ENCODE measurements at regions not wholly inside any gene's neighbourhood (a gene's known extent, or its start where the extent isn't known, plus 50 kb on each side); places are given as distances from the start of the nearest gene placed in this dataset.

GRCh38 chr1:59005491-59006288 lies 221.8 kb upstream of the JUN start:
- no peak for DNase-seq (ENCODE audit: low read depth)

GRCh38 chr1:59006289-59006658 lies 222.4 kb upstream of the JUN start:
- DNase-seq (ENCODE audit: low read depth), result no peak

GRCh38 chr1:59006932-59007331 lies 223.1 kb upstream of the JUN start:
- DNase-seq (ENCODE audit: low read depth), result no peak

- no peak for DNase-seq (ENCODE audit: low read depth)
Measured at GRCh38 chr1:59007429-59007819, 223.6 kb upstream of the JUN start.

- DNase-seq (ENCODE audit: low read depth), result peak; percentile 58
Measured at GRCh38 chr1:59007820-59008598, 224.2 kb upstream of the JUN start.

GRCh38 chr1:59008599-59009347 lies 224.9 kb upstream of the JUN start:
- peak; percentile 66 for DNase-seq (ENCODE audit: low read depth)

- DNase-seq (ENCODE audit: low read depth), result no peak
Measured at GRCh38 chr1:59011663-59012062, 227.8 kb upstream of the JUN start.

GRCh38 chr1:59012378-59012777 lies 228.5 kb upstream of the JUN start:
- DNase-seq (ENCODE audit: low read depth), result no peak

GRCh38 chr1:59013276-59013927 lies 229.6 kb upstream of the JUN start:
- DNase-seq (ENCODE audit: low read depth), result peak; percentile 57

- no peak for DNase-seq (ENCODE audit: low read depth)
Measured at GRCh38 chr1:59013928-59014279, 230.1 kb upstream of the JUN start.

- no peak for DNase-seq (ENCODE audit: low read depth)
Measured at GRCh38 chr1:59014827-59015226, 231.0 kb upstream of the JUN start.

- DNase-seq (ENCODE audit: low read depth), result peak; percentile 81
Measured at GRCh38 chr1:59015708-59016107, 231.9 kb upstream of the JUN start.

GRCh38 chr1:59016390-59016789 lies 232.5 kb upstream of the JUN start:
- DNase-seq (ENCODE audit: low read depth), result no peak

- DNase-seq (ENCODE audit: low read depth), result peak; percentile 75
Measured at GRCh38 chr1:59017501-59018231, 233.8 kb upstream of the JUN start.

GRCh38 chr1:59018446-59018845 lies 234.6 kb upstream of the JUN start:
- no peak for DNase-seq (ENCODE audit: low read depth)

- no peak for DNase-seq (ENCODE audit: low read depth)
Measured at GRCh38 chr1:59018860-59019259, 235.0 kb upstream of the JUN start.

- DNase-seq (ENCODE audit: low read depth), result peak; percentile 73
Measured at GRCh38 chr1:59020151-59020997, 236.5 kb upstream of the JUN start.

GRCh38 chr1:59022199-59022598 lies 238.4 kb upstream of the JUN start:
- DNase-seq (ENCODE audit: low read depth), result no peak

- no peak for DNase-seq (ENCODE audit: low read depth)
Measured at GRCh38 chr1:59022799-59023198, 239.0 kb upstream of the JUN start.

GRCh38 chr1:59025201-59025600 lies 241.4 kb upstream of the JUN start:
- peak; percentile 52 for DNase-seq (ENCODE audit: low read depth)

Measured in amniotic epithelial cell (primary cell).